Heart right ventricle (tissue), 16 donors: ENCODE measurements at regions not wholly inside any gene's neighbourhood (a gene's known extent, or its start where the extent isn't known, plus 50 kb on each side); places are given as distances from the start of the nearest gene placed in this dataset.

ENCODE experiments used
- ATAC-seq, 8 donors: fragments of 200-7000 bp; cut with Tn5 transposase; one replicate each; pipeline ENCODE4 v1.9.1; 2020; ENCODE audit warnings: mild to moderate bottlenecking in 8 of 8, moderate library complexity in 8 of 8, moderate number of reproducible peaks in 1 of 8
- DNase-seq, 2 donors: peaks; one replicate each; pipeline ENCODE4 v3.0.0-alpha.2; 2020
- H3K27ac ChIP-seq, 10 donors: fragments of 200-600 bp; sonication (generic) in 2 of 10; one replicate each; pipeline versions ENCODE4 v1.5.0 to v1.8.0; 2020 to 2022; ENCODE audit warnings: mild to moderate bottlenecking in 3 of 10
- H3K27me3 ChIP-seq, 7 donors: fragments of 200-600 bp; one replicate each; pipeline ENCODE4 v1.8.0; 2021 to 2022; ENCODE audit warnings: mild to moderate bottlenecking in 2 of 7
- H3K36me3 ChIP-seq, 9 donors: fragments of 200-600 bp; sonication (generic) in 1 of 9; one replicate each; pipeline versions ENCODE4 v1.5.0 to v1.8.0; 2020 to 2022; ENCODE audit warnings: mild to moderate bottlenecking in 2 of 9
- H3K4me1 ChIP-seq, 9 donors: fragments of 200-600 bp; sonication (generic) in 1 of 9; one replicate each; pipeline versions ENCODE4 v1.5.0 to v1.8.0; 2020 to 2022; ENCODE audit warnings: mild to moderate bottlenecking in 4 of 9
- H3K4me3 ChIP-seq, 10 donors: fragments of 200-600 bp; sonication (generic) in 2 of 10; one replicate each; pipeline versions ENCODE4 v1.5.0 to v1.8.0; 2020 to 2022; ENCODE audit warnings: mild to moderate bottlenecking in 7 of 10, moderate library complexity in 2 of 10
- H3K9me3 ChIP-seq, 11 donors: fragments of 200-600 bp in 10 of 11; sonication (generic) in 2 of 11; one replicate each; pipeline versions ENCODE4 v1.5.0 to v1.8.0; 2013 to 2022; ENCODE audit warnings: mild to moderate bottlenecking in 2 of 11, control low read depth in 1 of 11, moderate library complexity in 1 of 11
- WGBS, 2 donors: extraction: QIAGEN DNeasy Blood & Tissue Kit; methylation state at CpG; one replicate each; pipeline ENCODE4 v1.1.7; 2013; ENCODE audit warnings: inconsistent platforms in 1 of 2; 5-methylcytosine and 5-hydroxymethylcytosine counted together
- intact Hi-C, 10 donors: fragments of 100-400 bp; cut with DNase I; formaldehyde crosslinking; loops; one replicate each; pipeline versions ENCODE4 v1.11.1 to v1.14.2; 2022
- TF ChIP-seq, protein P1 (sequence below), 9 donors: fragments of 200-600 bp; sonication (generic) in 2 of 9; IDR thresholded peaks; one replicate each; pipeline versions ENCODE4 v1.5.0 to v1.8.0; 2021 to 2022; ENCODE audit warnings: antibody characterized with exemption in 9 of 9, mild to moderate bottlenecking in 5 of 9, moderate library complexity in 1 of 9
- donor health status: Arrhythmogenic right ventricular cardiomyopathy.
- donor health status: ischemic (EF 13 %, LVEDD 7.1; RV severe dilation, severe dysfunction).
- donor health status: healthy with polysubstance abuse.
- donor health status: DM: no; HTN: yes; CAD: no.
- donor health status: DM: no; HTN: no; CAD: no.
- donor health status: ischemic (EF 25% LVEDD 6.9; RV normal size, moderate dysfunction).
- donor health status: ischemic (EF 25% LVEDD 5.7; RV mildly dilated, moderate dysfunction).
- donor health status: healthy.
- donor health status: DM: yes; HTN: yes; CAD: no.
- donor health status: Ischemic cardiomyopathy.
- donor health status: ischemic (EF 35%, LVEDD 5.7; RV mildly dilated, moderate dysfunction).
- donor health status: nonischemic (EF 11% LVEDD 7.7; RV severe dilation, severe dysfunction).
- donor health status: DM: yes; HTN: yes; CAD: no.
- donor health status: PGD.
- donor health status: ischemic (EF 29% LVEDD 5.4; RV normal size, mild dysfunction).
- donor health status: nonischemic (EF 23%, LVEDD 6.1; RV moderate dilation, normal function).

DNA sequence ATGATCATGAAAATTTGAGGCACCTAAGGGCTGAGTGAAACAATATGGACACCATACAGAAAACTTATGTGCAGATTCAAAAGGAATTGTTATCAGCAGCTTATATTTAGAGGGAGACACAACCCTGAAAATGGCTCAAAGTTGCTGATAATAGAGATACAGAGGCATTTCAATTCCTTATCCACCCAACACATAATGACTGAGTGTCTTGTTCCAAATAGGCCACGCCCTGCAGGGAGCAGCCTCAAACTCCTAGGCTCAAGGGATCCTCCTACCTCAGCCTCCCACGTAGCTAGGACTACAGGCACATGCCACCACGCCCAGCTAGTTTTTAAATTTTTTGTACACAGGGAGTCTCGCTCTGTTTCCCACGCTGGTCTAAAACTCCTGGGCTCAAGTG lies 79.0 kb downstream of the LBH start:
- H3K27me3 ChIP-seq = no peaks in the 10 kb centered on the region
- no peak overlapping the region for H3K4me3 ChIP-seq
- 93 to 96% methylated on average over 5 of the region's 5 CpGs for WGBS, 2 donors
- peaks cover 0 to 7% (median 0%) of the 10 kb centered on the region in 11 donors for H3K9me3 ChIP-seq
- intact Hi-C loops = no loop called here
- H3K36me3 ChIP-seq = no peaks in the 10 kb centered on the region
- TF ChIP-seq, protein P1, sequence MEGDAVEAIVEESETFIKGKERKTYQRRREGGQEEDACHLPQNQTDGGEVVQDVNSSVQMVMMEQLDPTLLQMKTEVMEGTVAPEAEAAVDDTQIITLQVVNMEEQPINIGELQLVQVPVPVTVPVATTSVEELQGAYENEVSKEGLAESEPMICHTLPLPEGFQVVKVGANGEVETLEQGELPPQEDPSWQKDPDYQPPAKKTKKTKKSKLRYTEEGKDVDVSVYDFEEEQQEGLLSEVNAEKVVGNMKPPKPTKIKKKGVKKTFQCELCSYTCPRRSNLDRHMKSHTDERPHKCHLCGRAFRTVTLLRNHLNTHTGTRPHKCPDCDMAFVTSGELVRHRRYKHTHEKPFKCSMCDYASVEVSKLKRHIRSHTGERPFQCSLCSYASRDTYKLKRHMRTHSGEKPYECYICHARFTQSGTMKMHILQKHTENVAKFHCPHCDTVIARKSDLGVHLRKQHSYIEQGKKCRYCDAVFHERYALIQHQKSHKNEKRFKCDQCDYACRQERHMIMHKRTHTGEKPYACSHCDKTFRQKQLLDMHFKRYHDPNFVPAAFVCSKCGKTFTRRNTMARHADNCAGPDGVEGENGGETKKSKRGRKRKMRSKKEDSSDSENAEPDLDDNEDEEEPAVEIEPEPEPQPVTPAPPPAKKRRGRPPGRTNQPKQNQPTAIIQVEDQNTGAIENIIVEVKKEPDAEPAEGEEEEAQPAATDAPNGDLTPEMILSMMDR (IDR thresholded peaks at IDR 0.05) = no peak
- H3K4me1 ChIP-seq = peaks cover 0 to 3% (median 0%) of the 10 kb centered on the region in 9 donors
- H3K27ac ChIP-seq = no peak overlapping the region
- ATAC-seq (no peak), DNase-seq (no peak)

DNA sequence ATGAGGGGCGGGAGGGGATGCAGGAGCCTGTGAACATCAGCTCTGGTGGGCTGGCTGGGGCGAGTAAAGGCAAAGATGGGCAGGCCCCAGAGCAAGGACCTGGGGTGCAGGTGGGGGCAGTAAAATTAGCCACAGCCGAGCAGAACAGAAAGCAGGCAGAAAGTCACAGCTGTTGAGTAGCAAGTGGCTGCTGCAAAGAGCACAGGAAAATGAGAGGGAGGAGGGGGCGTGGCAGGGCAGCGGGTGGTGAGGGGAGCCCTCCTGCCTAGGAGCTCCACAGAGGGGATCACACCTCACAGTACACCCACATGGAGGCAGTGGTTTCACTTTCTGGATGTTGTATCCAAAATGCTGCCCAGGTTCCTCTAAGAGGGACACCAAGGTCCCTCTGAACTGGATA lies 79.6 kb downstream of the LBH start:
- no peak overlapping the region for H3K4me3 ChIP-seq
- DNase-seq = no peak
- no peak for ATAC-seq
- no peaks in the 10 kb centered on the region for H3K36me3 ChIP-seq
- WGBS, 2 donors = 72 to 86% methylated on average over 5 of the region's 5 CpGs
- TF ChIP-seq, protein P1 (IDR thresholded peaks at IDR 0.05) = no peak
- peaks cover 0 to 7% (median 0%) of the 10 kb centered on the region in 11 donors for H3K9me3 ChIP-seq
- intact Hi-C loops = no loop called here
- H3K27ac ChIP-seq = no peak overlapping the region
- no peaks in the 10 kb centered on the region for H3K27me3 ChIP-seq
- peaks cover 0 to 7% (median 0%) of the 10 kb centered on the region in 9 donors for H3K4me1 ChIP-seq

DNA sequence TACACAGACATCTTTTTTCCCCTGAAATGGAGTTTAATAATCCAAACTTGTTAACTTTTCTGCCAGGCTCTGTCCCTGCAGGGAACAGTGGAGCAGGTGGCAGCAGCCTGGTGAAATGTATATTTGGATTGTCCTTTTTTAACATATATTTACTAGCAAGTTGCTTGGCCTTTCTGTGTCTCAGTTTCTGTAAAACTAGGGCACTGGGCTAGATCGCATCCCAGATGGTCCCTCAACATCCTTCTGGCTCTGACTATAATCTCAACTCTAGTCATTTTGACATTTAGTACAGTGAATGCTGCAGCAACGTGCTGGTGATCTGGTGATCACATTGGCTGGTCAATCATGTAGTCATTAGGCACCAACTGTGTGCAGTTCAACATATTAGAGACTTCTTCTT lies 80.4 kb downstream of the LBH start:
- Histone ChIP-seq H3K27me3 (no peaks in the 10 kb centered on the region), H3K9me3 (peaks cover 0 to 7% (median 0%) of the 10 kb centered on the region in 11 donors), H3K4me3 (no peak overlapping the region), H3K4me1 (peaks cover 0 to 10% (median 0%) of the 10 kb centered on the region in 9 donors), H3K36me3 (no peaks in the 10 kb centered on the region), H3K27ac (no peak overlapping the region)
- intact Hi-C loops = no loop called here
- 90 to 92% methylated on average over 2 of the region's 2 CpGs for WGBS, 2 donors
- no peak for DNase-seq
- TF ChIP-seq, protein P1 (IDR thresholded peaks at IDR 0.05) = no peak
- ATAC-seq = no peak

DNA sequence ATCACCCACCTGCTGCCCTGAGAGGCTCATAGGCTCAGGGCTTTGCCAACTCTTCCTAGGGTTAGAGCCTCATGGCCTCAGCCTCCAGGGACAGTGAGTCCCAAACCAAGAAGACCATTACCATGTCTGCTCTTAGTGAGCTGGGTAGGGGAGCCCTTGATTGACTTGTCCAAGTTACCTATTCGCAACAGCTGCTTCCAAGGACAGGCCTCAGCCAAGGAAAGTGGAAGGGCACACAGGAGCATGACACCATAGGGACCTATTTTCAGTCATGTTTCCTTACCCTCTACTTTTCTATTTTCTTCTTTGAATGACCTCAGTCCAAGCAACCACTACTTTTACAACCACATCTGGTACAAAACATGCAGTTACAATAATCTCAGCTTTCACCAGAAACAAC lies 81.6 kb downstream of the LBH start:
- intact Hi-C loops = no loop called here
- TF ChIP-seq, protein P1 (IDR thresholded peaks at IDR 0.05) = no peak
- no peaks in the 10 kb centered on the region for H3K36me3 ChIP-seq
- ATAC-seq (no peak), DNase-seq (no peak)
- H3K27me3 ChIP-seq = no peaks in the 10 kb centered on the region
- H3K4me1 ChIP-seq = peaks cover 0 to 10% (median 0%) of the 10 kb centered on the region in 9 donors
- no peak overlapping the region for H3K4me3 ChIP-seq
- no peak overlapping the region for H3K27ac ChIP-seq
- WGBS, 2 donors = 97 to 100% methylated on average over 1 of the region's 1 CpG
- peaks cover 0 to 7% (median 0%) of the 10 kb centered on the region in 11 donors for H3K9me3 ChIP-seq
